ENCODE measurements at regions not wholly inside any gene's neighbourhood (a gene's known extent, or its start where the extent isn't known, plus 50 kb on each side); places are given as distances from the start of the nearest gene placed in this dataset.

GRCh38 chr6:104068281-104068680, 791.4 kb downstream of the HACE1 start:
- no peak for TF ChIP-seq CTCF (IDR thresholded peaks at IDR 0.05; ENCODE audit: low read depth, low read length)
- H3K36me3 ChIP-seq, result no peaks in the 10 kb centered on the region
- no peaks in the 10 kb centered on the region for H3K9me3 ChIP-seq
- H3K4me1 ChIP-seq, result no peaks in the 10 kb centered on the region
- no peaks in the 10 kb centered on the region for H3K27me3 ChIP-seq
- DNase-seq, result no peak
- no peak overlapping the region for H3K4me3 ChIP-seq (ENCODE audit: low read depth, low read length)

- H3K4me3 ChIP-seq (ENCODE audit: low read depth, low read length), result no peak overlapping the region
- H3K27me3 ChIP-seq, result no peaks in the 10 kb centered on the region
- no peak for TF ChIP-seq CTCF (IDR thresholded peaks at IDR 0.05; ENCODE audit: low read depth, low read length)
- no peaks in the 10 kb centered on the region for H3K9me3 ChIP-seq
- H3K36me3 ChIP-seq, result no peaks in the 10 kb centered on the region
- no peak for DNase-seq
- no peaks in the 10 kb centered on the region for H3K4me1 ChIP-seq
Observed at GRCh38 chr6:104064876-104065275, 794.8 kb downstream of the HACE1 start.

DNA sequence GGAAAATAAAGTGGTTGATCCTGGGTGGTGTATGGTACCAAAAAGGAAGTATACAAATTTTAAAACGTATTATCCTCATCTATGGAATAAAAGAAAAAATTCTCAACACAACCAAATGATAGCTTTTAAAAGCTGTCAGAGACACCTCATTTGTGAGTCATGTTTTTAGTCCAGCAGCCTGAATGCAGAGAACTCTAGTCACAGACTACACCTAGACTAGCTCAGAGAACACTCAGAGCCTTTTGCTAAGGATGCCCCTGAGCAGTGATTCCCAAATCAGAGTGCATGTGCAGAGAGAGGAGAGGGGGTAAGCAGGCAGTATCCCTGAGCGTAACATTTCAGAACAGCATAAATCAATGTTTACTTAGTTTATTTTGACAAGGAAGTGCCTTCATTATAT, 809.3 kb downstream of the HACE1 start:
- H3K9me3 ChIP-seq, result no peaks in the 10 kb centered on the region
- H3K27me3 ChIP-seq, result no peaks in the 10 kb centered on the region
- no peaks in the 10 kb centered on the region for H3K36me3 ChIP-seq
- H3K4me1 ChIP-seq, result no peaks in the 10 kb centered on the region
- no peak for TF ChIP-seq CTCF (IDR thresholded peaks at IDR 0.05; ENCODE audit: low read depth, low read length)
- DNase-seq, result no peak
- H3K4me3 ChIP-seq (ENCODE audit: low read depth, low read length), result no peak overlapping the region

GRCh38 chr6:104046426-104046825, 813.3 kb downstream of the HACE1 start:
- no peaks in the 10 kb centered on the region for H3K4me1 ChIP-seq
- H3K27me3 ChIP-seq, result no peaks in the 10 kb centered on the region
- no peak overlapping the region for H3K4me3 ChIP-seq (ENCODE audit: low read depth, low read length)
- no peaks in the 10 kb centered on the region for H3K36me3 ChIP-seq
- no peaks in the 10 kb centered on the region for H3K9me3 ChIP-seq
- no peak for DNase-seq
- no peak for TF ChIP-seq CTCF (IDR thresholded peaks at IDR 0.05; ENCODE audit: low read depth, low read length)

GRCh38 chr6:104031346-104031745, 828.4 kb downstream of the HACE1 start:
- no peak for TF ChIP-seq CTCF (IDR thresholded peaks at IDR 0.05; ENCODE audit: low read depth, low read length)
- Histone ChIP-seq H3K4me3 (ENCODE audit: low read depth, low read length) (no peak overlapping the region), H3K27me3 (no peaks in the 10 kb centered on the region), H3K4me1 (no peaks in the 10 kb centered on the region), H3K9me3 (no peaks in the 10 kb centered on the region), H3K36me3 (no peaks in the 10 kb centered on the region)
- no peak for DNase-seq

DNA sequence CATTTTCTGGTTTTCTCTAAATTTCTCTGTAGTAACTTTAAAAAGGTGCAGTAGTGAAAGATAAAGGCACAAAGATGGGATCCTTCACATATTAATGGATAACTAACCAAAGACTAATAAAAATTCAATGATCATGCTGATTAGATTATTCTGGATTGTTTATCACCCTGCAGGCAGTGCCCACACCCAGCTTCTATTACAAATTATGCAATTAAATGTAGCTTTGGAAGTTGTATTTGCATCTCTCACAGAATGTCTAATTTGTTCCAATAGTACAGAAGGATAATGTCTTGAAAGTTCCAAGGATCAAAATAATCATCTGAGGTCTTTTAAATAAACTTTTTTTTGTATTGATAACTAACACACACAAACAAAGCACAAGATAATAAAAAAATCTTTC, 837.6 kb downstream of the HACE1 start:
- H3K27me3 ChIP-seq, result no peaks in the 10 kb centered on the region
- H3K9me3 ChIP-seq, result no peaks in the 10 kb centered on the region
- TF ChIP-seq CTCF (IDR thresholded peaks at IDR 0.05; ENCODE audit: low read depth, low read length), result no peak
- H3K36me3 ChIP-seq, result no peaks in the 10 kb centered on the region
- H3K4me1 ChIP-seq, result peaks cover 5% of the 10 kb centered on the region
- no peak overlapping the region for H3K4me3 ChIP-seq (ENCODE audit: low read depth, low read length)
- no peak for DNase-seq

Measured in BE2C (cell line).